Loucy (cell line): ENCODE measurements at regions not wholly inside any gene's neighbourhood (a gene's known extent, or its start where the extent isn't known, plus 50 kb on each side); places are given as distances from the start of the nearest gene placed in this dataset.

Source experiments
- EZH2phosphoT487 ChIP-seq: fragments of 200-600 bp; IDR thresholded peaks from 2 replicates; pipeline ENCODE4 v1.6.1; 2018; ENCODE audit warnings: antibody characterized with exemption, mild to moderate bottlenecking, moderate library complexity, borderline replicate concordance
- TF ChIP-seq, protein P1 (sequence below): fragments of 200-600 bp; sonication (generic); conservative IDR thresholded peaks from 2 replicates; pipeline ENCODE4 v1.5.1; 2014; ENCODE audit warnings: mild to moderate bottlenecking, antibody characterized with exemption, low read length

DNA sequence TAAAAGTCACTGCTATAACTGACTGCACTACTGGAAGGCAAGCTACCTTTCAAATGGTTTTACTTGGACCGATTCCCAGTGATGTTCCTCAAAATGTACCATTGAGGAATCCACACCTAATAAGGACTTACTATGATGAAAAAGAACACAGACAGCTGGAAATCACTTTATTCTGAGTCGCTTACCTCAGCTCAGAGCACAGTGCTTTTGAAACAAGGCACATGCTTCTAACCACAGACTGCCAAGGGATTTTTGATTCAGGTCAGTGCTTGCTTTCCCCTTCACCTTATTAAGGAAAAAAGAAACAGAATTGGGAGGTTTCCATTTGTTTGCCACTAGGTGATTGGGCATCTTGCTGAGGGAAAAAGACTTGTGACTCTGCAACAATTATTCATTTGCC, 707.5 kb upstream of the FSHR start:
- TF ChIP-seq, protein P1, sequence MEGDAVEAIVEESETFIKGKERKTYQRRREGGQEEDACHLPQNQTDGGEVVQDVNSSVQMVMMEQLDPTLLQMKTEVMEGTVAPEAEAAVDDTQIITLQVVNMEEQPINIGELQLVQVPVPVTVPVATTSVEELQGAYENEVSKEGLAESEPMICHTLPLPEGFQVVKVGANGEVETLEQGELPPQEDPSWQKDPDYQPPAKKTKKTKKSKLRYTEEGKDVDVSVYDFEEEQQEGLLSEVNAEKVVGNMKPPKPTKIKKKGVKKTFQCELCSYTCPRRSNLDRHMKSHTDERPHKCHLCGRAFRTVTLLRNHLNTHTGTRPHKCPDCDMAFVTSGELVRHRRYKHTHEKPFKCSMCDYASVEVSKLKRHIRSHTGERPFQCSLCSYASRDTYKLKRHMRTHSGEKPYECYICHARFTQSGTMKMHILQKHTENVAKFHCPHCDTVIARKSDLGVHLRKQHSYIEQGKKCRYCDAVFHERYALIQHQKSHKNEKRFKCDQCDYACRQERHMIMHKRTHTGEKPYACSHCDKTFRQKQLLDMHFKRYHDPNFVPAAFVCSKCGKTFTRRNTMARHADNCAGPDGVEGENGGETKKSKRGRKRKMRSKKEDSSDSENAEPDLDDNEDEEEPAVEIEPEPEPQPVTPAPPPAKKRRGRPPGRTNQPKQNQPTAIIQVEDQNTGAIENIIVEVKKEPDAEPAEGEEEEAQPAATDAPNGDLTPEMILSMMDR: no peak
- TF ChIP-seq EZH2phosphoT487: no peak
